ENCODE measurements at regions not wholly inside any gene's neighbourhood (a gene's known extent, or its start where the extent isn't known, plus 50 kb on each side); places are given as distances from the start of the nearest gene placed in this dataset.

- no peak for DNase-seq
- 60 to 84% methylated on average over 1 to 2 of the region's 2 CpGs for WGBS, 2 donors (ENCODE audit: low coverage in 1 of 2)
These were observed 152.7 kb upstream of the EDNRA start for GRCh38 chr4:147328189-147328588.

GRCh38 chr4:147328756-147329446 lies 152.0 kb upstream of the EDNRA start:
- TF ChIP-seq CTCF (IDR thresholded peaks at IDR 0.05) (no peak), POLR2AphosphoS5 (IDR thresholded peaks at IDR 0.05) (no peak), EP300 (IDR thresholded peaks at IDR 0.05; ENCODE audit: low read depth) (no peak), POLR2A (IDR thresholded peaks at IDR 0.05) (no peak)
- peaks cover 0 to 12% (median 5%) of the 10 kb centered on the region in 4 donors for H3K4me1 ChIP-seq
- no peaks in the 10 kb centered on the region for H3K27me3 ChIP-seq
- in situ Hi-C loops (cut with MboI; ENCODE audit: low pct_ligation_motif_present in 1 of 4, low pct_unique_long_range_greater_than_20kb in 1 of 4, low sequenced_read_pairs in 3 of 4) = no loop called here
- no peak overlapping the region for H3K4me3 ChIP-seq
- no peaks in the 10 kb centered on the region for H3K9me3 ChIP-seq
- intact Hi-C loops (cut with DNase I; ENCODE audit: low total_unique reads) = no loop called here
- H3K27ac ChIP-seq = peak overlapping the region in 1 of 4 donors; percentile 2
- no peaks in the 10 kb centered on the region for H3K36me3 ChIP-seq
- 70 to 77% methylated on average over 8 of the region's 8 CpGs for whole genome bisulfite sequencing, 2 donors (ENCODE audit: low coverage in 1 of 2)
- no peak for DNase-seq

More at GRCh38 chr4:147328189-147328588, 152.7 kb upstream of the EDNRA start:
- peaks cover 0 to 8% (median 1%) of the 10 kb centered on the region in 4 donors for H3K4me1 ChIP-seq
- in situ Hi-C loops (cut with MboI; ENCODE audit: low pct_ligation_motif_present in 1 of 4, low pct_unique_long_range_greater_than_20kb in 1 of 4, low sequenced_read_pairs in 3 of 4) (no loop called here), intact Hi-C loops (cut with DNase I; ENCODE audit: low total_unique reads) (no loop called here)
- H3K27me3 ChIP-seq = no peaks in the 10 kb centered on the region
- no peaks in the 10 kb centered on the region for H3K36me3 ChIP-seq
- peak overlapping the region in 1 of 4 donors; percentile 23 for H3K27ac ChIP-seq
- no peaks in the 10 kb centered on the region for H3K9me3 ChIP-seq
- no peak overlapping the region for H3K4me3 ChIP-seq
- no peak for TF ChIP-seq POLR2A (IDR thresholded peaks at IDR 0.05)
- TF ChIP-seq CTCF (IDR thresholded peaks at IDR 0.05) = no peak
- no peak for TF ChIP-seq POLR2AphosphoS5 (IDR thresholded peaks at IDR 0.05)
- TF ChIP-seq EP300 (IDR thresholded peaks at IDR 0.05; ENCODE audit: low read depth) = no peak

- Histone ChIP-seq H3K9me3 (no peaks in the 10 kb centered on the region), H3K4me1 (peaks cover 0 to 21% (median 15%) of the 10 kb centered on the region in 4 donors), H3K27ac (no peak overlapping the region), H3K27me3 (no peaks in the 10 kb centered on the region), H3K36me3 (no peaks in the 10 kb centered on the region), H3K4me3 (no peak overlapping the region)
- 65% methylated on average over 1 of the region's 1 CpG; no CpG with 5 or more reads in 1 of the 2 donors for WGBS, 2 donors (ENCODE audit: low coverage in 1 of 2)
- no peak for DNase-seq
- TF ChIP-seq CTCF (IDR thresholded peaks at IDR 0.05) (no peak), POLR2A (IDR thresholded peaks at IDR 0.05) (no peak), EP300 (IDR thresholded peaks at IDR 0.05; ENCODE audit: low read depth) (no peak), POLR2AphosphoS5 (IDR thresholded peaks at IDR 0.05) (no peak)
- in situ Hi-C loops (cut with MboI; ENCODE audit: low pct_ligation_motif_present in 1 of 4, low pct_unique_long_range_greater_than_20kb in 1 of 4, low sequenced_read_pairs in 3 of 4) (no loop called here), intact Hi-C loops (cut with DNase I; ENCODE audit: low total_unique reads) (no loop called here)
These were observed 148.8 kb upstream of the EDNRA start for GRCh38 chr4:147332091-147332490.

- H3K4me1 ChIP-seq = peaks cover 0 to 26% (median 11%) of the 10 kb centered on the region in 4 donors
- H3K27me3 ChIP-seq = no peaks in the 10 kb centered on the region
- no peak for DNase-seq
- no peaks in the 10 kb centered on the region for H3K36me3 ChIP-seq
- H3K27ac ChIP-seq = peak overlapping the region; percentile 1 to 56 (median 51)
- 25 to 27% methylated on average over 1 of the region's 1 CpG for WGBS, 2 donors (ENCODE audit: low coverage in 1 of 2)
- intact Hi-C loops (cut with DNase I; ENCODE audit: low total_unique reads) (no loop called here), in situ Hi-C loops (cut with MboI; ENCODE audit: low pct_ligation_motif_present in 1 of 4, low pct_unique_long_range_greater_than_20kb in 1 of 4, low sequenced_read_pairs in 3 of 4) (no loop called here)
- no peak overlapping the region for H3K4me3 ChIP-seq
- TF ChIP-seq CTCF (IDR thresholded peaks at IDR 0.05) (no peak), POLR2AphosphoS5 (IDR thresholded peaks at IDR 0.05) (peak in 2 of 3 donors; percentile 44 to 54), EP300 (IDR thresholded peaks at IDR 0.05; ENCODE audit: low read depth) (no peak), POLR2A (IDR thresholded peaks at IDR 0.05) (no peak)
- H3K9me3 ChIP-seq = no peaks in the 10 kb centered on the region
These were observed 146.4 kb upstream of the EDNRA start for GRCh38 chr4:147334478-147334877.
